H1 (cell line): ENCODE measurements at regions not wholly inside any gene's neighbourhood (a gene's known extent, or its start where the extent isn't known, plus 50 kb on each side); places are given as distances from the start of the nearest gene placed in this dataset.

Experiments
- CTCF ChIA-PET: fragments of 300-600 bp; sonication (Branson Sonifier 250); formaldehyde crosslinking; loops from one replicate; lab custom pipeline; 2021; ENCODE audit not compliant: partially characterized antibody; lab: Charles Lee
- POLR2A ChIA-PET: fragments of 300-600 bp; sonication (Branson Sonifier 250); formaldehyde crosslinking; loops from one replicate; lab custom pipeline; 2021; ENCODE audit warnings: inconsistent platforms; ENCODE audit not compliant: partially characterized antibody; lab: Charles Lee
- DNase-seq, 2 experiments: peaks; one replicate each; pipeline versions ENCODE4 v3.0.0 to v3.0.0-alpha.2; 2010 to 2022; ENCODE audit warnings: low spot score in 2 of 2, low read depth in 1 of 2, mixed read lengths in 1 of 2
- FAIRE-seq: peaks from 2 replicates; lab custom pipeline; 2011; peaks lifted over from hg19 to GRCh38; lab: Jason Lieb, UNC
- H2AFZ ChIP-seq: 2 replicates; pipeline ENCODE4 v1.8.1; 2012; ENCODE audit warnings: low read length, inconsistent platforms
- H2AK5ac ChIP-seq: 2 replicates; pipeline ENCODE4 v1.6.1; 2013; ENCODE audit warnings: low read depth, low read length
- H2BK120ac ChIP-seq: replicated peaks from 2 replicates; pipeline ENCODE3; 2013; ENCODE audit warnings: low read depth, low read length, inconsistent platforms
- H2BK12ac ChIP-seq: 2 replicates; pipeline ENCODE4 v1.6.1; 2013; ENCODE audit warnings: low read depth, low read length
- H2BK15ac ChIP-seq: 2 replicates; pipeline ENCODE4 v1.6.1; 2013; ENCODE audit warnings: low read length
- H2BK20ac ChIP-seq: 2 replicates; pipeline ENCODE4 v1.6.1; 2013; ENCODE audit warnings: low read length
- H2BK5ac ChIP-seq: 2 replicates; pipeline ENCODE4 v1.6.1; 2013; ENCODE audit warnings: low read depth, low read length
- H3K14ac ChIP-seq: 2 replicates; pipeline ENCODE4 v1.6.1; 2013; ENCODE audit warnings: inconsistent platforms; ENCODE audit not compliant: insufficient read length
- H3K18ac ChIP-seq: 2 replicates; pipeline ENCODE4 v1.6.1; 2013; ENCODE audit warnings: low read length; ENCODE audit errors: extremely low read depth
- H3K23ac ChIP-seq: 2 replicates; pipeline ENCODE4 v1.6.1; 2013; ENCODE audit warnings: inconsistent platforms; ENCODE audit not compliant: insufficient read length
- H3K23me2 ChIP-seq: 2 replicates; pipeline ENCODE4 v1.6.1; 2013; ENCODE audit warnings: low read depth, low read length
- H3K27ac ChIP-seq: 2 replicates; pipeline ENCODE4 v1.6.1; 2011; ENCODE audit warnings: low read depth, low read length, inconsistent platforms
- H3K27me3 ChIP-seq, 4 experiments: replicated peaks in 1 of 4; 1 replicate in 1 of 4; 2 replicates in 3 of 4; pipeline versions ENCODE4 v1.6.1 to v1.8.1; 2011 to 2013; ENCODE audit warnings: low read length in 3 of 4, mild to moderate bottlenecking in 3 of 4, inconsistent platforms in 2 of 4, mixed read lengths in 2 of 4, moderate library complexity in 1 of 4; ENCODE audit not compliant: control insufficient read depth in 3 of 4, insufficient read depth in 3 of 4; ENCODE audit errors: extremely low read depth in 1 of 4
- H3K36me3 ChIP-seq, 4 experiments: 2 replicates each; pipeline versions ENCODE4 v1.6.1 to v1.8.1; 2011 to 2013; ENCODE audit warnings: mild to moderate bottlenecking in 4 of 4, low read length in 3 of 4, moderate library complexity in 2 of 4, control low read depth in 1 of 4, inconsistent platforms in 1 of 4; ENCODE audit not compliant: insufficient read depth in 4 of 4, control insufficient read depth in 2 of 4
- H3K4ac ChIP-seq: replicated peaks from 2 replicates; pipeline ENCODE3; 2013; ENCODE audit warnings: low read length, low read depth, mixed read lengths, inconsistent platforms; ENCODE audit not compliant: insufficient read length
- H3K4me1 ChIP-seq, 4 experiments: replicated peaks in 1 of 4; 1 replicate in 1 of 4; 2 replicates in 3 of 4; pipeline versions ENCODE4 v1.6.1 to v1.8.1; 2011 to 2013; ENCODE audit warnings: low read length in 3 of 4, inconsistent platforms in 2 of 4, mixed read lengths in 1 of 4; ENCODE audit not compliant: insufficient read depth in 4 of 4, control insufficient read depth in 3 of 4
- H3K4me2 ChIP-seq, 2 experiments: 2 replicates each; pipeline versions ENCODE4 v1.6.1 to v1.8.1; 2011 to 2013; ENCODE audit warnings: low read depth in 2 of 2, low read length in 2 of 2, control low read depth in 1 of 2, inconsistent platforms in 1 of 2, mild to moderate bottlenecking in 1 of 2; ENCODE audit not compliant: insufficient read depth in 1 of 2
- H3K4me3 ChIP-seq, 4 experiments: fragments of 200-600, 300-600 bp in 1 of 4; sonication (generic), shearing (Covaris generic), sonication (Bioruptor Twin) in 1 of 4; 2 replicates each; pipeline versions ENCODE4 v1.5.1 to v1.8.1; 2011 to 2016; ENCODE audit warnings: low read length in 4 of 4, low read depth in 3 of 4, control low read depth in 2 of 4, inconsistent platforms in 2 of 4, mild to moderate bottlenecking in 2 of 4, mixed read lengths in 1 of 4, moderate library complexity in 1 of 4; ENCODE audit not compliant: insufficient read depth in 2 of 4; ENCODE audit errors: extremely low read depth in 1 of 4
- H3K56ac ChIP-seq: replicated peaks from 2 replicates; pipeline ENCODE3; 2013; ENCODE audit warnings: low read depth, mild to moderate bottlenecking, mixed read lengths, low read length, inconsistent platforms; ENCODE audit not compliant: insufficient read length
- H3K79me1 ChIP-seq: 2 replicates; pipeline ENCODE4 v1.6.1; 2013; ENCODE audit warnings: low read depth, low read length, control low read depth
- H3K79me2 ChIP-seq, 2 experiments: 2 replicates each; pipeline versions ENCODE4 v1.6.1 to v1.8.1; 2012 to 2013; ENCODE audit warnings: low read length in 2 of 2, mild to moderate bottlenecking in 2 of 2, inconsistent platforms in 1 of 2; ENCODE audit not compliant: insufficient read depth in 2 of 2, control insufficient read depth in 1 of 2
- H3K9ac ChIP-seq, 4 experiments: replicated peaks in 1 of 4; 1 replicate in 1 of 4; 2 replicates in 3 of 4; pipeline versions ENCODE4 v1.6.1 to v1.8.1; 2011 to 2013; ENCODE audit warnings: low read depth in 3 of 4, low read length in 3 of 4, control low read depth in 2 of 4, mild to moderate bottlenecking in 2 of 4, moderate library complexity in 2 of 4, inconsistent platforms in 1 of 4; ENCODE audit errors: extremely low read depth in 1 of 4
- H3K9me3 ChIP-seq, 2 experiments: 2 replicates each; pipeline versions ENCODE4 v1.6.1 to v1.8.1; 2012 to 2013; ENCODE audit warnings: mild to moderate bottlenecking in 2 of 2, moderate library complexity in 2 of 2, control low read depth in 1 of 2, inconsistent platforms in 1 of 2, low read depth in 1 of 2, low read length in 1 of 2, mixed read lengths in 1 of 2; ENCODE audit not compliant: insufficient read depth in 2 of 2
- H4K20me1 ChIP-seq, 2 experiments: replicated peaks in 1 of 2; 2 replicates each; pipeline versions ENCODE3 to v1.8.1; 2011 to 2013; ENCODE audit warnings: inconsistent platforms in 2 of 2, low read length in 2 of 2, mild to moderate bottlenecking in 1 of 2; ENCODE audit not compliant: insufficient read depth in 2 of 2, control insufficient read depth in 1 of 2
- H4K5ac ChIP-seq: 2 replicates; pipeline ENCODE4 v1.6.1; 2013; ENCODE audit warnings: low read length, low read depth, mixed read lengths, inconsistent platforms; ENCODE audit not compliant: insufficient read length
- H4K8ac ChIP-seq: 2 replicates; pipeline ENCODE4 v1.8.0; 2013; ENCODE audit warnings: mild to moderate bottlenecking, moderate library complexity, low read length, inconsistent platforms; ENCODE audit not compliant: insufficient read depth; ENCODE audit errors: extremely low read depth
- H4K91ac ChIP-seq: replicated peaks from 2 replicates; pipeline ENCODE3; 2013; ENCODE audit warnings: low read length, mixed read lengths, inconsistent platforms; ENCODE audit not compliant: insufficient read length
- BCL11A ChIP-seq, 2 experiments: IDR thresholded peaks; one replicate each; pipeline ENCODE4 v1.6.1; 2011; ENCODE audit warnings: low read depth in 2 of 2, low read length in 2 of 2, mild to moderate bottlenecking in 2 of 2
- CHD1 ChIP-seq: IDR thresholded peaks from 2 replicates; pipeline ENCODE4 v1.6.1; 2012; ENCODE audit warnings: low read depth, low read length, improper control_type of control experiment
- CREB1 ChIP-seq: IDR thresholded peaks from 2 replicates; pipeline ENCODE4 v1.6.1; 2012; ENCODE audit warnings: inconsistent platforms
- HDAC6 ChIP-seq: IDR thresholded peaks from one replicate; pipeline ENCODE4 v1.7.1; 2012; ENCODE audit warnings: low read depth, mild to moderate bottlenecking, inconsistent platforms, low read length, moderate library complexity
- JUN ChIP-seq: IDR thresholded peaks from 2 replicates; pipeline ENCODE4 v1.6.1; 2011; ENCODE audit warnings: low read depth, mild to moderate bottlenecking, improper control_type of control experiment, low read length
- JUND ChIP-seq: IDR thresholded peaks from 2 replicates; pipeline ENCODE4 v1.6.1; 2011; ENCODE audit warnings: mild to moderate bottlenecking, improper control_type of control experiment, low read length
- NANOG ChIP-seq: IDR thresholded peaks from 2 replicates; pipeline ENCODE4 v1.6.1; 2011; ENCODE audit warnings: low read length, low read depth, mild to moderate bottlenecking, inconsistent platforms; ENCODE audit not compliant: insufficient read depth, poor library complexity, severe bottlenecking
- RFX5 ChIP-seq: IDR thresholded peaks from 2 replicates; pipeline ENCODE4 v1.6.1; 2011; ENCODE audit warnings: low read depth, low read length, improper control_type of control experiment, borderline replicate concordance
- SIN3A ChIP-seq, 2 experiments: IDR thresholded peaks in 1 of 2; conservative IDR thresholded peaks in 1 of 2; 2 replicates each; pipeline ENCODE4 v1.6.1; 2011 to 2012; ENCODE audit warnings: low read length in 2 of 2, improper control_type of control experiment in 1 of 2, low read depth in 1 of 2, mild to moderate bottlenecking in 1 of 2
- SP2 ChIP-seq: IDR thresholded peaks from 2 replicates; pipeline ENCODE4 v1.6.1; 2012; ENCODE audit warnings: mild to moderate bottlenecking, low read length, inconsistent platforms
- SRF ChIP-seq: IDR thresholded peaks from 2 replicates; pipeline ENCODE4 v1.6.1; 2011; ENCODE audit warnings: mild to moderate bottlenecking, low read depth, low read length, moderate library complexity
- SUZ12 ChIP-seq: fragments of 200-600 bp; sonication (generic); IDR thresholded peaks from 2 replicates; pipeline ENCODE4 v1.6.1; 2012; ENCODE audit warnings: mild to moderate bottlenecking, inconsistent platforms, low read length, moderate library complexity, mixed read lengths
- TAF7 ChIP-seq: optimal IDR thresholded peaks from 2 replicates; pipeline ENCODE3; 2011; ENCODE audit warnings: low read depth, mild to moderate bottlenecking, inconsistent platforms, low read length, moderate library complexity, borderline replicate concordance
- ZNF274 ChIP-seq: IDR thresholded peaks from 2 replicates; pipeline ENCODE4 v1.7.0; 2012; ENCODE audit warnings: low read length, borderline replicate concordance; ENCODE audit errors: extremely low read depth
- WGBS, 2 experiments: shearing (Covaris generic) in 1 of 2; methylation state at CpG; one replicate each; pipeline versions ENCODE4 v1.1.6 to v1.1.7; 2013 to 2015; ENCODE audit warnings: low lambda C conversion rate in 2 of 2, mixed read lengths in 2 of 2, inconsistent platforms in 1 of 2, low coverage in 1 of 2, missing lambda C conversion rate in 1 of 2; ENCODE audit not compliant: insufficient replicate concordance in 2 of 2, insufficient coverage in 1 of 2, insufficient read length in 1 of 2; ENCODE audit errors: extremely low coverage in 1 of 2, missing lambda C conversion rate in 1 of 2; 5-methylcytosine and 5-hydroxymethylcytosine counted together
- TF ChIP-seq, protein P1 (sequence below): IDR thresholded peaks from 2 replicates; pipeline ENCODE4 v1.6.1; 2012; ENCODE audit warnings: inconsistent platforms

- no peak overlapping the region for H2BK5ac ChIP-seq
- H3K36me3 ChIP-seq: no peaks in the 10 kb centered on the region
- no peak overlapping the region for H4K91ac ChIP-seq
- H3K79me2 ChIP-seq: no peaks in the 10 kb centered on the region
- no peaks in the 10 kb centered on the region; the same call in 1 of the 2 replicates for H3K23me2 ChIP-seq
- H3K27ac ChIP-seq: no peak overlapping the region
- ChIA-PET POLR2A (no interaction called here), CTCF (no interaction called here)
- no peak overlapping the region for H3K23ac ChIP-seq
- 73% methylated on average over 7 of the region's 7 CpGs; no CpG with 5 or more reads in 1 of the 2 experiments for WGBS, 2 experiments
- no peak overlapping the region for H2AFZ ChIP-seq
- H3K79me1 ChIP-seq: no peaks in the 10 kb centered on the region
- H3K9me3 ChIP-seq: peaks cover 73 to 88% of the 10 kb centered on the region in 2 experiments; a peak in 3 of 4 replicates
- no peak overlapping the region for H2BK20ac ChIP-seq
- H3K9ac ChIP-seq: no peak overlapping the region
- no peak overlapping the region for H4K8ac ChIP-seq
- no peak overlapping the region for H2BK12ac ChIP-seq
- FAIRE-seq: no peak
- H4K5ac ChIP-seq: no peak overlapping the region
- no peaks in the 10 kb centered on the region for H3K27me3 ChIP-seq
- no peak overlapping the region for H3K4me3 ChIP-seq
- no peak overlapping the region for H2BK120ac ChIP-seq
- no peak overlapping the region for H2BK15ac ChIP-seq
- no peak overlapping the region for H3K14ac ChIP-seq
- H3K4me1 ChIP-seq: no peaks in the 10 kb centered on the region
- H3K56ac ChIP-seq: no peak overlapping the region
- H2AK5ac ChIP-seq: no peak overlapping the region
- no peaks in the 10 kb centered on the region for H4K20me1 ChIP-seq
- DNase-seq: no peak
- no peak overlapping the region for H3K4me2 ChIP-seq
- no peak overlapping the region for H3K4ac ChIP-seq
- no peak overlapping the region for H3K18ac ChIP-seq
- TF ChIP-seq NANOG (no peak), RFX5 (no peak), BCL11A (IDR thresholded peaks at IDR 0.05; ENCODE audit: low read depth in 2 of 2, low read length in 2 of 2) (no peak), TAF7 (no peak), ZNF274 (no peak), SIN3A (conservative IDR thresholded peaks at IDR 0.05 in 1 of 2, IDR thresholded peaks at IDR 0.05 in 1 of 2; ENCODE audit: low read depth in 1 of 2, low read length in 2 of 2) (no peak), HDAC6 (no peak), SP2 (no peak), SUZ12 (no peak), JUND (no peak), CREB1 (no peak), CHD1 (no peak), SRF (no peak), JUN (no peak)
- TF ChIP-seq, protein P1, sequence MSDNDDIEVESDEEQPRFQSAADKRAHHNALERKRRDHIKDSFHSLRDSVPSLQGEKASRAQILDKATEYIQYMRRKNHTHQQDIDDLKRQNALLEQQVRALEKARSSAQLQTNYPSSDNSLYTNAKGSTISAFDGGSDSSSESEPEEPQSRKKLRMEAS: no peak
Measured at GRCh38 chr12:34604227-34604626, 581.9 kb downstream of the ALG10 start.
